ENCODE measurements at regions not wholly inside any gene's neighbourhood (a gene's known extent, or its start where the extent isn't known, plus 50 kb on each side); places are given as distances from the start of the nearest gene placed in this dataset.

DNA sequence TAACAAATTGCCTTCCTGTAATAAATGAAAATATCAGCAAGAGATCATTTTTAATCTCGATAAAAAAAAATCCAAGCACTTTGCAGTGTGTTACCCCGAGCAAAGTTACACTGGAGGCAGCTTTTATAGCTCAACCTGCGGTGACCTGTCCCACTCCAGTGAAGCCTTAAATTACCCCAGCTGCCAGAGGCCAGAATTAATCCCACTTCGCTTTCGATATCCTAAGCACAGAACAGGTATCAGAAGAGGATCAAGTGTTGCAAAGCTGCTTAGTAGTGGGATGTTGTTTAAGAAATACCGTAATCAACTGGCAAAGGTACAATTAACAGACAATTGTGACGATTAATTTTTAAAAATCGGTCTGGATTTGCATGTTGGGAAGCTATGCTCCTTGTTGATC is 314.0 kb downstream of the AGTPBP1 start:
- no peak for DNase-seq

- peak; percentile 1 to 2 for DNase-seq
Measured at GRCh38 chr9:85425153-85425611, 316.6 kb downstream of the AGTPBP1 start.

- DNase-seq = no peak
Measured at GRCh38 chr9:85423422-85423821, 318.3 kb downstream of the AGTPBP1 start.

DNA sequence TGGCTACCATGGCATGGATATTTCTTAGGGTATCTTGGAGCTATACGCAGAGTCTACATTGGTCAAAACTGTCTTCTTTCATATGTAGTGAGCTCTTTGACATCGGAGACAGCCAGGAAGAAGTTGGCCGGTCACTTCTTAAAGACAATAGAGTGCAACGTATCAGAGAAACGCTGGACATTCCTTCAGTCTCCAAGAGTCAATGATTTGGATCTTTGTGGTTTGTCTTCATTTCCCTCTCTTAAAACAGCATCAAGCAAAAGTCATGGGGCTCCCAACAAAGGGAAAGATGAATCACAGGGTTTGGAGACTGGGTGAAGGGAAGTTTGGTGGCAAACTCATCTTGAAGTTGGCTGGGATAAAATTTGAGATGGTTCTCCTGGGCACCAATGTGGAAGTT is 320.1 kb downstream of the AGTPBP1 start:
- DNase-seq = no peak

DNA sequence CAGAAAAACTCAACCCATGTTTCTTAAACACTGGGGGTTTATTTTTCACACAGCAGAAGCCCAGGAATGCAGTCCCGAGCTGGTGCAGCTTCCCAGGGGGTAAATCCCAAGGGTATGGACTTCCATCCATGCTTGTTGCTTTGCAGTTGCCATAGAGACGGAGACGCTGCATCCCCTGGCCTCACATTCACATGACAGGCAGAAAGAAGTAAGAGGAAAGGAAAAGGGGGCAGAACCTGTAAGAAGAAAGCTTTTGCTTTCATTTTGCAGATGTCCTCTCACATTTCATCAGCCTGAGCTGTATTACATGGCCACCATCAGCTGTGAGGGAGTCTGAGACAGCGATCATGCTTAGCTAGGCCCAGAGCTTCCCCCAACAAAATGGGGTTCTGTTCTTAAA is 321.0 kb downstream of the AGTPBP1 start:
- no peak for DNase-seq

- no peak for DNase-seq
Measured at GRCh38 chr9:85417674-85418073, 324.1 kb downstream of the AGTPBP1 start.

DNA sequence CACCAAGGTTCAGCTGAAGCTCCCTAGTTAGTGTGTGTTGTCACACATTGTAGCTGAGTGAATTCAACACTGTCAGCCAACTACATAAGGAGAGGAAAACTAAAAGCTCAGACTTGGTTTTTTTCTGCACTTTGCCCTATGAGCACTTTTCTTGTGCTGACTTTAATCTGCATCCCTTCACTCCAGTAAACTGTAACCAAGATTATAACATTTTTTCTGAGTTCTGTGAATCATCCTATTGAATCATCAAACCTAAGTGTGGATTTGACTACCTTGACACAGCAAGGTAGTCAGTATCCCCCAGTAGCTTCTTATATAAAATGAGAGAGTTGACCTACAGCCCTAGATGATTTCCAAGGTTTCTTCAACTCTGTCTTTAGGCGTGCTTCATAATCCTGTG is 325.0 kb downstream of the AGTPBP1 start:
- no peak for DNase-seq

- DNase-seq = no peak
Measured at GRCh38 chr9:85414390-85414789, 327.4 kb downstream of the AGTPBP1 start.

DNA sequence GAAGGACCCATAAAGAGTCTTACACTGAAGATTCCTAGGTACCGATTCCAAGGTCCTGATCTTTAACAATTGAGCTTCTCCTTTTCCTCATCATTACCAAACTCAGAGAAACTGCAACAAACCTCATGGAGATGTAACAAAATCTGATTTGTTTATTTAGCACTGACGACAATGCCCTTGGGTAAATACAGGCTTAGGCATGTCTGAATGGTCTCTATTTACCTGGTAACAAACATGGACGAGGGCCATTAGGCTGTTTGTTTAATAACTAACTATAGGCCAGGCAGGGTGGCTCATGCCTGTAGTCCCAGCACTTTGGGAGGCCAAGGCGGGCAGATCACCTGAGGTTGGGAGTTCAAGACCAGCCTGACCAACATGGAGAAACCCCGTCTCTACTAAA is 333.3 kb downstream of the AGTPBP1 start:
- DNase-seq = no peak

GRCh38 chr9:85405566-85405950 is 336.2 kb downstream of the AGTPBP1 start:
- DNase-seq = no peak

- DNase-seq = no peak
Measured at GRCh38 chr9:85404911-85405565, 336.7 kb downstream of the AGTPBP1 start.

DNA sequence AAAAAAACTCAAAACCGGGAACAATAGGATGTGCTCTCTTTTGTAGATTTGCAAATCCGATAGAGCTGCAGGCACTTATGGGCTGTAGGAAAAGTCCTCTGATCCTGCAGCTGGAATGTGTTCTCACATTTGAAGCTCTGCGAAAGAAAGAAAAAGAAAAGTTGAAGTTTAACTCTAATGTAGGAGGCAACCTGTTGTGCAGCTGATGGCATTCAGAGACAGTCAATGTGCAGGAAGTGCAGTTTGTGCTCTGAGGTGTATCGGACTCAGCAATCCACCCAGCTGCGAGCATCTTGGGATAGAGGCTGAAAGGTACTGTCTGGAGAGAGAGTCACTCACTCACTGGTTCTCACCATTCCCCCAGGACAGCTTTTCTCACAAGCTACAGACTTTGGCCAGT is 339.2 kb downstream of the AGTPBP1 start:
- DNase-seq = no peak

- DNase-seq = no peak
Measured at GRCh38 chr9:85401998-85402397, 339.8 kb downstream of the AGTPBP1 start.

- DNase-seq = no peak
Measured at GRCh38 chr9:85397005-85397404, 344.7 kb downstream of the AGTPBP1 start.

DNA sequence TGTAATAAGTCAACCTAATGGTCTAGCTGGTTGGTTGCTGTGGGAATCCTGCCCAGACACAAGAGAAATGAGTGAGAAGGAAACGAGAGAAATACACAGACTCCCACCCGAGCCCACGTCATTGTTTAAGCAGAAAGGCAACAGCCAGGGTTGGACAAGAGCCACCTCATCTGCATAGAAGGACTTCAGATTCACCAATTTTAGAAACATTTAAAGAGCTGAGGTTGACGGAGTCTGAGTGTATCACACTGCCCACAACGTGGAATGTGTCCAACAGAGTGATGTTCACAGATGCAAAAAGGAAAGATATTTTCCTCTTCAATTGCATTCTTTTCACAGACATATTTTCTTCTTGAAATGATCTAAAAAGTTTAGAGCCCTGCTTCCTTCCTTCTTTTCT is 349.5 kb downstream of the AGTPBP1 start:
- no peak for DNase-seq

- no peak for DNase-seq
Measured at GRCh38 chr9:85377731-85378289, 363.9 kb downstream of the AGTPBP1 start.

- DNase-seq = no peak
Measured at GRCh38 chr9:85368781-85369180, 373.0 kb downstream of the AGTPBP1 start.

DNA sequence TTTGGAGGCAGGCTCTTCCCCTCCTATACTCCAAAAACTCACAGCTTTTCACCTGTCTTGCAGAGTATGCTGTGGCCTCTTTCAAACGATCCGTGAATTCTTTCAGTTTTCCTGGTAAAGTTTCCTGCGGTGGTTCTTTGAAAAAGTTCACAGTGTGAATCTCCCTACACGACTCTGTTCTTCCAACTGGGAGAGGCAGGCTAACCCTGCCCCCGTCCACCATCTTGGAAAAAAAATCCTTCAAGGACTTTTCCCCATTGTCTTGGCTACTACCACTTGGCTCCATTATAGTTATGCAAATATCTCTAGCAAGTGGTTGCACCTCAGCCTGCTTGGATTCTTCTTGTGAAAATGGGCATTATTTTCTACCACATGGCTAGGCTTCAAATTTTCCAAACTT is 382.6 kb downstream of the AGTPBP1 start:
- DNase-seq = no peak

DNA sequence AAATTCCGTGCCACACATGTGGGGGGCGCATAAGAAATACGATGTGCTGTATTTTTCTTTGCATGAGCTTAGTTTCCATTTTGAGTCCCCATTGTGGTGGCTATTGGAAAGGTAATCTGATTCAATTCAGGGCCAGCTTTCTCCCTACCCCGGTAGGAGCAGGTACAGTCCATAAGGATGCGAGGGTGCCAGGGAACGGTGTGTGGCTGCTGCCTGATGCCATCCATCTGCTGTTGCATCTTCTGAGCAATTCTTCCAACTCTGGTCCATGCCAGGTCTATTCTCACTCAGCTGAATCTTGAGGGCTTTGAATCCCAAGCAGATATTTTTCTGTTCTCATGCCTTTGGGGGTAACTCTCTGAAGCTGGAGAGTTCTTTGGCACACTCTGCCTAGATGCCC is 392.7 kb downstream of the AGTPBP1 start:
- DNase-seq = no peak

- no peak for DNase-seq
Measured at GRCh38 chr9:85347541-85347940, 394.2 kb downstream of the AGTPBP1 start.

GRCh38 chr9:85344901-85345300 is 396.9 kb downstream of the AGTPBP1 start:
- no peak for DNase-seq

DNA sequence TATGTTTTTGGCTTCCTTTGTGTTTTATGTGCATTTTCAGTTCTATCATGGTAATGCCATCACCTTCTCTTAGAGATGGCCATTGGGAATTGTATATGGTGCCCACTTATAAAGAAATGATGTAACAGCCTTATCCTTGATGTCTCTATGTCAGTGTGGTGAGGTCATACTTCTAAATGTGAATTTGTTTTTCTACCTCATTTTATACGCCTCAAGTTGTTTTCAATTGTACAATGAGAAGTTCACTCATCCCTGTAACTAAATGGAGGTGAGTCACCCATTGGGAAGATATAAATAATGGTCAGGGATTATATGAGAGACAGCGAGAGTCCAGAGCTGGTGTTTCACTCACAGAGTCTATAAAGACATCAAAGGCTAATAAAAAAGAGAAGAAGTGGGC is 402.4 kb downstream of the AGTPBP1 start:
- no peak for DNase-seq

- no peak for DNase-seq
Measured at GRCh38 chr9:85334228-85334627, 407.5 kb downstream of the AGTPBP1 start.

DNA sequence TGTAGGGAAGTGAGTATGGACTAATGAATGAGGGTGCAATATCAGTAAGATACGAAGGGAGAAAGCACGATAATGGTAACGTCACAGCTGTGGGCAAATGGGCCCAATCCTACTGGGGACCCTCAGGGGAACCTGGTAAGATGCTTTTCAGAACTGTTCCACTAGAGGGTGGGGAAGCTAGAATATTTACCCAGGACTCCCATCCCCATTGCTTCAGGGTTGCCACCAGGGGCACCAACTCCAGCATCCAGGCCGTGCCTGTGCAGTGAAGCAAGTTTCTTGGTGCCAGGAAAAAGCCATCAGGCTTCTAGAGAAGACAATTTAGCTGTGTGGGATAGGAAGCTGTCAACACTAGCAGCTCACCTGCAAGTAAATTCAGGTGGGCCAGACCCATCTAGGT is 409.3 kb downstream of the AGTPBP1 start:
- no peak for DNase-seq

DNA sequence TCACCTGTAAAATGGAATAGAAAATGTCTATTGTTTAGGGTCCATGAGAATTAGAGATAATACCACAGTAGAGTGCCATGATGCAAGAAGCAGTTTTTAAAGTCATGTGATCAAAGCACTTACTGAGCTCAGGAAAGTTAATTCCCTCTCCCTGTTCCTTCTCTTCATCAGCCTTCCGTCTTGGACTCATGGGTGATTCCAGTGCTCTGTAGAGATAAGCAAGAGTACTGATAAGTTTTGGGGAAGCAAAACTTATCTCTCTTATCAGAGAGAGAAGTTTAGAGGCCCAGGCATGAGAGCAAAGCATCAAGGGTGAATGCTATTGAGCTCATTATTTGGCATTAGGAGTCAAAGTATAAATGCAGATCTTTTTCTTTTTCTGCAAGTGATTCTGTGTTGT is 410.1 kb downstream of the AGTPBP1 start:
- no peak for DNase-seq

All from NCI-H187 (cell line).